Epithelial cell of esophagus (primary cell): ENCODE measurements at regions not wholly inside any gene's neighbourhood (a gene's known extent, or its start where the extent isn't known, plus 50 kb on each side); places are given as distances from the start of the nearest gene placed in this dataset.

Source experiments
- DNase-seq: peaks from one replicate; pipeline ENCODE4 v3.0.0; 2010; ENCODE audit warnings: low read depth
- H3K4me3 ChIP-seq: 2 replicates; pipeline ENCODE4 v1.5.1; 2011; ENCODE audit warnings: mild to moderate bottlenecking, low read length, control low read depth
- CTCF ChIP-seq: IDR thresholded peaks from 2 replicates; pipeline ENCODE4 v1.5.1; 2011; ENCODE audit warnings: low read depth, mild to moderate bottlenecking, low read length, control low read depth, inconsistent platforms; ENCODE audit not compliant: insufficient read depth; ENCODE audit errors: missing control alignments

- TF ChIP-seq CTCF: no peak
Observed at GRCh38 chr2:71736986-71737385, 283.6 kb downstream of the DYSF start.

GRCh38 chr2:71736091-71736861 lies 282.9 kb downstream of the DYSF start:
- no peak for DNase-seq
- H3K4me3 ChIP-seq: no peak overlapping the region
- no peak for TF ChIP-seq CTCF

More at GRCh38 chr2:71736986-71737385, 283.6 kb downstream of the DYSF start:
- no peak for DNase-seq
- no peak overlapping the region for H3K4me3 ChIP-seq
